ENCODE measurements at regions not wholly inside any gene's neighbourhood (a gene's known extent, or its start where the extent isn't known, plus 50 kb on each side); places are given as distances from the start of the nearest gene placed in this dataset.

DNA sequence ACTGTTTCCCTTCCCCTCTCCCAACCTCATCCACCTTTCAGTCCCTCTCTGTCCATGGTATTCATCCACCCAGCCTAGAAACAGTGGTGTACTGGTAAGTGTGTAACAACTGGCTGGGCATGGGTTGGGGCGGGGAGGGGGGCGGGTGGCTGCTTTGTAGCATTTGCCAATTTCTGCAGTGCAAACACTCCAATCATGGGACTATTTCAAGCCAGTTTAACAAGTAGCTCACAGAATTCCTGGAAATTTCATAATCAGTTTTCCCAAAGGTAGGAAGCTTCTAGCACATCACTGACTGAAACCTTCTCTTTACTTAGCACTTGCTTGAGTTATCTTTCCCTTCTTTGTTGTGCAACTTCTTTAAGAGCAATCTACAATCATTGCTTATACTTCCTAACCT is 100.8 kb upstream of the WASF3 start:
- ATAC-seq: no peak
- DNase-seq: no peak
- intact Hi-C loops (cut with DNase I, micrococcal nuclease): no loop called here

DNA sequence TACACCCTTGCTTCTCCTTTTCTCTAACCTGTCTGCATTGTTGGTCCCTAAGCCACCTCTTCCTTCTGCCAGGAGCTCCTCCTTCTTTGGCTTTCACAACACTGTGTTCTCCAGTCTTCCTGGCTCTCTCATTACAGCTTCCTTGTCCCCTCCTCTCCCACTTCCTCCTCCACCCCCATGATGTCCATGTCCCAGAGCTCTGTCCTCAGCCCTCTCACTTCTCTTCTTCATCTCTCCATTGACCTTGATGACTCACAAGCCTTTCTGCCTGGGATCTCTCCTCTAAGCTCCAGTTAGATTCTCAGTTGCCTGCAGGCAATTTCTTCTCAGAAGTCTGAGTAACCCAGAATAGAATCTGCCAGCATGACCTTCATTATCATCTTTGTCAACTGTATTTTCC is 100.3 kb upstream of the WASF3 start:
- intact Hi-C loops (cut with DNase I, micrococcal nuclease): no loop called here
- ATAC-seq (peak; percentile 69), DNase-seq (no peak)

DNA sequence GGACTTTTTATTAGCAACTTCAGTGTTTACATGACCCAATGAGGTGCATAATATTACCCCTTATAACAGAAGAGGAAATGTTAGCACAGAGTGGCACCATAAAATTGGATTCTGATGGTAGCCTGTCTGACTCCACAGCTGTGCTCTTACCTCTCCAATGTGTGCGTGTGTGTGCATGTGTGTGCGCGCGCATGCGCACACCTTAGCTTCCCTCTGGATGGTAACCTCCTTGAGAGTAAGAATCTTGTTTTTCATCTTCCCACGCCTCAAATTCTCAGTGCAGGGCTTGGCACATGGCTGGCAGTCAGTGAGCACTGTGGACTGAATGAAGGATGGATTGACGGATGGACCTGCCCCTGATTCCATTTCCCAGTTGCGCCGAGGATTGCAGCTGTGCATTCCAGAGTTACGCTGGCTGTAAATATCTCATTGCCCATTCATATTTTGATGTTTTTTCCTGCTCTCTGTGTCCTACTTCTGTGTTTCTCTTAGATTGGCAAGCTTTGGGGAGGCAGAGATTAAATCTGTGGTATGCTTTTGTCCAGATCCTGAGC is 99.2 kb upstream of the WASF3 start:
- intact Hi-C loops (cut with DNase I, micrococcal nuclease): no loop called here
- DNase-seq (no peak), ATAC-seq (no peak)

DNA sequence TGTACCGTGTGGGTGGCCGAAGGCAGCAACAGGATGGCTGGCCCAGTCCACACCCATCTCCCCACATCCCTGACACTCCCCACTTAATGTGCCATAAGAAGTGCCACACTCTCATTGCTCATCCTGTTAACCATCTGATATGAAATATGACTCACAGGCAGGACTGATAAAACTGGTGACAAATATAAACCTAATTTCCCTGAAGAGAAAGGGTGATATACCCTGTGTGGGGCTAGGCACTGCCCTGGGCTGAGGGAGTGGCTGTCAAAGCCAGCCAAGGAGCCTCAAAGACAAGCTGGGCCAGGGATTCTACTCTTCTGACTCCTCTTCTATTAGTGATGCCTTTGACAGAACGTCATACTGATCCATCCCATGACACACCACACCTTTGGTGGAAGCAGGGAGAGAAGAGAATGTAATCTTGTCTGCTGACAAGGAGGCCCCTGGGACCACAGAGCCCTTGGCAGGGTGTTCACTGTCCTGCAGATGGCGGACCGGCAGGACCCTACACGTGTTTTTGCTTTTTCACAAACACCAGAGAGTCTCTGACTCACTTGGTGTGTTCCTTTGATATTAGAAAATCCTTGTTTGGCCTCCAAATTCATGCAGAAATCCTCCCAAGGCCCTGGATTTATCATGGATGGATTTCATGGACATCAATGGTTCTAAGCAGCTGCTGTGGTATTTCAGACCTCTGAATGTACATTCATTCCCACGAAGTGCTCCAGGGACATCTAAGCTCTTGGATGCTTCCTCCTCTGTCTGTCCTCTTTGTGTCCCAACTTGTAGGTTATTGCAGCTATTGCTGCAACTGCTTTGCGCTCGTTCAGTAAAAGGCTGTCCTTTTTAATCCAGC is 98.0 kb upstream of the WASF3 start:
- ATAC-seq (peak; percentile 88), DNase-seq (no peak)

DNA sequence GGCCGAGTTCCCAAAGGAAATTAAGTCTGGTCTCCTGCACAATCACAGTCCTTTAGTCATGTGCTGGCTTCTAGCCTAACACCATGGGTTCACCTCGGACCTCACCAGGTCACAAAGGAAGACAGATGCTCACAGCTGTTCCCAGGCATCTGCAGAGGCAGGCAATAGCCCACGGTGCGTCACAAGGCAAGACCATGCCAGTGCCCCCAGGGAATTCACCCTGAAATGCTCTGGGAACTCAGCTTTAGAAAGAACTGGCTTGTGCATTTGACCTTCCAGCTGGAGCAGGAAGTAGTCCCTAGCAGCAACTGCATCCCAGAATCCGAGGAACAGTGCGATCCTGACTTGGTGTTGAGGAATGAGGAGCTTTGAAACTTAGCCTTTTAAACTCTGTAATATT is 96.8 kb upstream of the WASF3 start:
- intact Hi-C loops (cut with DNase I, micrococcal nuclease): no loop called here
- DNase-seq (no peak), ATAC-seq (no peak)

More for the DNA sequence above, 98.0 kb upstream of the WASF3 start:
- intact Hi-C loops (cut with DNase I, micrococcal nuclease): no loop called here

DNA sequence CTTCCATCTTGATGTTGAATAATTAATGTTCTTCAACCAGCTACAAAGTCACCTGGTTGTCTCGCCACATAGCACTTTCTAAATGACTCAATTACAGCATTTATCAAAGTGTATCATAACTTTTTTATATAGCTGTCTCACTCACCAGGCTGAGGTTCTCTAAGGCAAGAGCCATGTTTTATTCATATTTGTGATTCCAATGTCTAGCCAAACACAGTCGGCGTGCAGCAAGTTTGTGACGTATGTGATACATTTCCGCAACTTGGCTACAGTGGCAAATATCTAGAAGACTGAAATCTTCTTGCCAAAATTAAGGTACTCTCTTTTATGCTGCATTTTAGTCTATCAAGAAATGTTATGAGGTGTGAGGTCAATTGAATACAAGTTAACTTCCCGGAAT is 94.2 kb upstream of the WASF3 start:
- intact Hi-C loops (cut with DNase I, micrococcal nuclease): no loop called here
- no peak for ATAC-seq
- DNase-seq: no peak

DNA sequence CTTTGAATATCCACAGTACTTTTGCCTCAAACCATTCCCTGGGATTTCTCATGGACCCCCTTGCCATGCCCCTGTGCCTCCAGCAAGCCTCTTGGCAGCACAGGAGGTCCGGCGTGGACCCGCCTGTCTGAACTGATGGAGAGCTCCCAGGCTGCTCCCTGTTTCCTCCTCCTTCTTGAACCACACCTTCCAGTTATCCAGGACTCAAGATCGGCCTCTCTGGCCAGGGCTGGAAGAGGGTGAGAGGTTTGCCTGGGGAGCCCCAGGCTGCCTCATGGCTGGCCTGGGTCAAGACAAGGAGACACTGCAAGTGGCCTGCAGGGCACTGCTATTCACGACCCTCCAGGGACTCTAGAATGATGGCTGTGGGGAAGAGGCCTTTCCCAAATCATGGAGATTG is 93.6 kb upstream of the WASF3 start:
- intact Hi-C loops (cut with DNase I, micrococcal nuclease): no loop called here
- no peak for DNase-seq
- ATAC-seq: no peak

DNA sequence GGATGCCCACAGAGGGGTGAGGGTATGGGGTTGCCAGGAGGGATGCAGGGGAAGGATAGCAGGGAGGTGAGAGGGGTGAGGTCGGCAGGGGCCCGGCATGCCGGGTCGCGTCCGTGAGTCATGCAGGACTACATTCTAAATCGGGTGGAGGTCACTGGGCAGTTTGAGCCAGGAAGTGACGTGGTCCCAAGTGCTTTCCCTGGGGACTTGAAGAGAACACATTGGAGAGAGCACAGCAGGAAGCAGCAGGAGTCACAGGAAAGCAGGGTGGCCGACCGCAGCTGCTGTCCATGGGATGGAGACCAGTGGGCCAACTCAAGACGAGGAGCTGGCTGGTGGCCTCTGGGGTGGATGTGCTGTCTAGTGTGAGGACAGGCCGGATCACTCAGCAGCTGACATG is 92.0 kb upstream of the WASF3 start:
- intact Hi-C loops (cut with DNase I, micrococcal nuclease): no loop called here
- ATAC-seq: no peak
- no peak for DNase-seq

DNA sequence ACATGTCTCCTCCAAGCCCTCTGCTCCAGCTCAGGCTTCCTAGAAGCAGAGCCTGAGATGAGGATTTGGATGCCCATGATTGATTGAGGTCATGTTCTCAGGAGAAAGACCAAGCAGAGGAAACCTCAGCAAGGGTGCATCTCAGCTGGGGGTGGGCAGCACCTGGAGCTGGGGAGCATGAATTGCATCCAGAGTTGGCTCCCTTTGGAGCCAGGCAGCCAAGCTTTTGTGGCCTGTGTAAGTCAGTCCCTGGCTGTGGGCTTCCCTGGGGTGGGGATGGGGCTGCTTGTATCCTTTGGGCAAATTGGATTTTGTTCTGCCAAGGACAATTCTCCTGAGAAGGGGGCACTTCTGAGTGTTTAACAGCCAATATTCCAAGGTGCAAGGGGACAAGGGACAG is 91.5 kb upstream of the WASF3 start:
- no peak for DNase-seq
- no peak for ATAC-seq
- intact Hi-C loops (cut with DNase I, micrococcal nuclease): no loop called here

DNA sequence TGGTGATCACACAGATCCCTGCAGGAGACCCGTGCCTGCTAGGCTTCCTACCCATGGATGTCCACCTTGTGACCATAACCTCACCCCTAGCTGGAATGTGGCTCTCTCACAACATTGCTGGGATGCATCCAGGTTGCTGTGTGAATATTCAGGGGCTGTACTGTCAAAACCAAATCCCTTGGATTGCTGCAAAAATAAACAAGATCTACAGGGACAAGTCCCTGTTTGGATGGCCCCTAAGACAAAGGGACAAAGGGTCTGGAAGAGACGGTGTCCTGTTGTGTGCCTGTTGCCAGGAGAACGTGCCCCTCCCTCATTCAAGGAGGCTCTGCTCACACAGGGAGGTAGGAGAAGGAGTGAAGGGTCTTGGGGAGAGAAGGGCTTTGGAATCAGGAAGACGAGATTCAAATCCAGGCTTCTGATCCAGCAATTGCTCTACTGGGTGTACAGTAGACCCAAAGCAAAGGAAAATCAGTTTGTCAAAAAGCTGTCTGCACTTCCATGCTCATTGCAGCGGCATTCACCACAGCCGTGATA is 89.2 kb upstream of the WASF3 start:
- ATAC-seq (no peak), DNase-seq (no peak)
- intact Hi-C loops (cut with DNase I, micrococcal nuclease): no loop called here

DNA sequence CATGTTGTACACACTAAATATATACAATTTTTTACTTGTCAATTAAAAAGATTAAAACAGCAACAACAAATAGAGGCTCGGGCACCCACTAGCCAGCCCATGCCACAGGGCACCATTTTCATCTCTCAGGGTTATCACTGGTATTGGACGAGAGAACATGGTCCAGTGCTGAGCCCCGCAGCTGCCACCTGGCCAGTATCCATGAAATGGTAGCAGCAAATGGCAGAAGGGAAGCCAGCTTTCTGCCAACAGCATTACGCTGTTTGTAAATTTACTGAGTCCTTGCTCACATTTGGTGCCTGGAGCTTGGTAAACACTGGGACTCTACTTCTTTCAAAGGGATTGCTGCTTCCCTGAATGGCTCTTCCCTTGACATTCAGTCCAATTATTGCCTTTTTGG is 87.9 kb upstream of the WASF3 start:
- DNase-seq: no peak

DNA sequence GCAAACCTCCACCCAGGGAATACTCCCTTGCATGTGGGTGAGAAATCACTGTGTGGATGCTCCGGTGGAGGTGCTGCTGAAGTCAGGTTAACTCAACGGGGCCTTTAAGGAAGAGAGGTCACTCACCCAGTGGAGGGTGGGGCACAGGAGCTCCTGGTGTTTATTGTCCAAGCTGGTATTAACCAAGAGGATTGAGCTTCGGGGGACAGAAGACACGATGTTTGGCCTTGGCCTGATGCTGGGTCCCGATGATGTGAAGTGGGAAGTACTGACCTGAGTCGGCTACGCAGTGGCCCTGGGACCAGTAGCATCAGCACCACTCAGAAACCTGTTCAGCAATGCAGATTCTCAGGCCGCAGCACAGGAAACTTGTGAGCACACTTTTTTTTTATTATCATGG is 85.7 kb upstream of the WASF3 start:
- ATAC-seq: no peak
- no peak for DNase-seq
- intact Hi-C loops (cut with DNase I, micrococcal nuclease): no loop called here

More for the DNA sequence above, 87.9 kb upstream of the WASF3 start:
- intact Hi-C loops (cut with DNase I, micrococcal nuclease): no loop called here
- ATAC-seq: no peak

DNA sequence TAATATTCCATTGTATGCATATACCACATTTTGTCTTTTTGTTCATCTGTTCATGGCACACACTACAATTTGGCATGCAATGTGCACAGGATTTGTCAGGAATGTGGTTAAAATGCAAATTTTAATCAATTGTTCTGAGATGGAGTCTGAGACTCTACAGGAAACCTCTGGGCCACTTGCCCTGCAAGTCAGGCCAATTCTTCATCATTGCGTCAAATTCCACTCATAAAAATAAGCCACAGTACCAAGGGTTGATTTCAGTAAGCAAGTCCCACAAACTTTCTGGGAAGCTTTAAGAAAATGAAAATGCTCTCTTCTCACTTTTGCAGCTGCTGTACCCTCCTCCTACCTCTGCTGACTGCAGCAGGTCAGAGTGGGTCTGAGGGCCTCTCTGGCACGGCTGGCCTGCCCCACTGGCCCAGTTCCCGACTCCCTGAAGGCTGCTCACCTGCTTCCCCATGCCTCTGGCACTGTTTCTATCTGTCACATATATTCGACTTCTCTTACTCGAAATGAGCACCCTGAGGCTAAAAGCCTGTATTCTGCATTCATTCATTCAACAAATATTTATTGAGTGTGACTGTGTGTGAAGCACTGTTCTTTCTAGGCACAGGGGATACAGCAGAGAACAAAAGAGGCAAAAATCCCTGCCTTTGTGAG is 83.8 kb upstream of the WASF3 start:
- intact Hi-C loops (cut with DNase I, micrococcal nuclease): no loop called here
- no peak for ATAC-seq
- DNase-seq: no peak

DNA sequence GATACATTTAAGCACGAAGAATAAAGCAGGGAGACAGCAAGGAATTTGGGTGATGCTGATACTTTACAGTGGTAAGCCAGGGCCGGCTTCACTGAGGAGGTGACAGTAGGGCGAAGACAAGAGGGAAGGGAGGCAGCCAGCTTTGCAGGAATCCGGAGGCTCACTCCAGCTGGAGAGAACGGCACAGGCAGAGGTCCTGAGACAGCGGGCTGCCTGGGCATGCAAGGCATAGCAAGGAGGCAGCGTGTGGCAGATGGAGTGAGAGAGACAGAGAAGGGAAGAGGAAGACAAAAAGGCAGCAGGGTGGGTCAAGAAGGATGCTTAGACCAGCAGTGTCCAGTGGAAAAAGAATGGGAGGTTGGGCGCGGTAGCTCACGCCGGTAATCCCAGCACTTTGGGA is 83.2 kb upstream of the WASF3 start:
- intact Hi-C loops (cut with DNase I, micrococcal nuclease): no loop called here

DNA sequence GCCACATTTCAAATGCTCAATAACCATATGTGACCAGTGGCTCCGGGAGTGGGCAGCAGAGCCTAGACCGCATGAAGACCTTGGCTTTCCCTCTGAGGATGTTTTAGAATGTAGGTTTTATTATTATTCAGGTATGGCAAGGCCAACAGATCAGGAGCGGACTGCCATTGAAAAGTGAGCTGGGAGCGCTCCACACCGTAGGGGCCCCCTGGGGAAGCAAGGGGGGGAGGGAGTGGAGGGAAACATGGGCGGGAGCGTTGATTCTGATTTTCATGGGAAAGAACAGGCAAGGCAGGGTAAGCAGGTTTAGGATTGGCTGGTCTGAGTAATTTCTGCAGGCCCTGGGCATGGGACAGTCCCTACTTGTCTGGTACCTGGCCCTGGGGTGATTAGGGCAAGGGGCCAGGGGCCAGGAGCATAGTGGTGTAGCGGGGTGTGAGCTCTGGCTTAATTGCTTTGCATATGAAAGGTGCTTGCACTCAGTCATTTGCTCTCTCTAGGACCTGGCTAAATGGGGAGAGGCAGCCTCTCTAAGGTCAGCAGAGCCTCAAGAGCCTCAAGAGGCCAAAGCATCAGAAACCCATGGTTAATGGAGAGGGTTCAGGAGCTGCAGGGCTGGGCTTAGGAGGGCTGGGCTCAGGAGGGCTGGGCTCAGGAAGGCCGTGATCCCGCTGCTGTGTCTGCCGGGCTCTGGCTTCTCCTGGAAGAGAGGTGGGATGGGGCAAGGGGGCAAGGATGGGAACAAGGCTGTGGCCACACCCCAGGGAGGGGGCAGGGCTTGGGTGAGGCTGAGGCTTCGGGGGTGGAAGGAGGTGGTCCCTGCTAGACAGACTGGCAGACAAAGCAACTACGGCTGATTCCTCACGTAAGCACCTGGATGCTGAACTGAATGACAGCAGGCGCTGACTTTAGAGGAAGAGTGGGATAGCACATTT is 82.0 kb upstream of the WASF3 start:
- ATAC-seq: no peak

More for the DNA sequence above, 83.2 kb upstream of the WASF3 start:
- ATAC-seq (no peak), DNase-seq (no peak)

DNA sequence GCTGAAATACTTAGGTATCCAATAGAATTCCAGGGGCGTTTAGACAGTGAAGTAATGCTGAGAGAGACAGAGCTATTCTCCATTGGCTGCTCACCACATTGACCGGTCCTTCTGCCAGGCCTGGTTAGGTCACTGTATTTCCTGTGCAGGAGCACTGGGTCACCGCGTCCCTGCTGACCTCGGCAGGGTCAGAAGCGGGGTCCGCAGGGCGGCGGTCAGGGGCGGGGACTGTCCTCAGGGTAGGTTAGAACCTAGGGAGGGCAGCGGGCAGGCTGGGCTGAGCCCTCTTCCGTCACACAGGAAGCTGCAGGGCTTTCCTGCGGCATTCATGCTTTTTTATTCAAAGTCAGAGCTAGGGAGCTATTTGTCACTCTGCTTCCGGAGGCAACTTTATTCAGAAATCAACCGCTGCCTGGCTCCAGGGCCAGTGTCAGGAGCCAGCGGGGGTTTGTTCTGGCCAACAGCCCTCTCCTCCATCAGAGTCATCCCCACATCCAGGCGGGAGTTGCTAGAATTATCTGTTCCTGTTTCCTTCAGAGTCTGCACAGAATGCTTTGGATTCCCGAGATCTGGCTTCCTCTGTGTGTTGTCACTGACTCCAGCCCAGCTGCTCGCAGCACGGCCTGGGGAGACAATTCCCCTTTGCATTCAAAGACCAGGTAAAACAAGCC is 81.2 kb upstream of the WASF3 start:
- no peak for DNase-seq
- intact Hi-C loops (cut with DNase I, micrococcal nuclease): no loop called here
- ATAC-seq: no peak

More for the DNA sequence above, 82.0 kb upstream of the WASF3 start:
- intact Hi-C loops (cut with DNase I, micrococcal nuclease): no loop called here
- DNase-seq: no peak

DNA sequence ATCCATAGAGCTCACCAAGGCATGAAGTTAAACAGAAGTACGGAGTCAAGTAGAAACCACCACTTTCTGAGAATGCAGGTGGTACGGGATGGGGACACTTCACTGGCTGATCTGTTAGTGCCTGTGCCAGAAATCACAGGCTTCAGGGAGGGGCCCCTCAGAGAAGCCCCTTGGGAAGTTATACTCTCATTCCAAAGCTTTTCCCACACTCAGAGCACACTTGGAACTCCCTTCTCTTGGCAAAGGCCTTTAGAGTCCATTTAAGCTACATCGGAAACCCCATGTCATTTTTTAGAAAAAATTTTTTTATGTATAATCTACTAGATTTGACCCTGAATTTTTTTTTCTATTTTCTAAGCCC is 80.7 kb upstream of the WASF3 start:
- no peak for DNase-seq
- intact Hi-C loops (cut with DNase I, micrococcal nuclease): no loop called here
- ATAC-seq: no peak

DNA sequence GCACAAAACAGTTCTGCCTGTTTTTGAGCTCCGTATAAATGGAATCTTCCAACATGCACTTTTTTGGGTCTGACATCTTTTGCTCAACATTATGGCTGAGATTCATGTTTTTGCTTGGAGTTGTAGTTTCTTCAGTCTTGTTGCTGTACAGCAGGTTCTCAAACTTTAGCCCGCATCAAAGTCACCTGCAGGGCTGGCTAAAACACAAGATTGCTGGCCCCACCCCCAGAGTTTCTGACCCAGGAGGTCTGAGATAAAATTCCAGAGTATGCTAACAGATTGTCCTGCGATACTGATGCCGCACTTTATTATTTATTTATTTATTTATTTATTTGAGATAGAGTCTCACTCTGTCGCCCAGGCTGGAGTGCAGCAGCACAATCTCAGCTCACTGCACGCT is 79.8 kb upstream of the WASF3 start:
- intact Hi-C loops (cut with DNase I, micrococcal nuclease): no loop called here
- DNase-seq (no peak), ATAC-seq (no peak)
